GM19099 (cell line): ENCODE measurements at regions not wholly inside any gene's neighbourhood (a gene's known extent, or its start where the extent isn't known, plus 50 kb on each side); places are given as distances from the start of the nearest gene placed in this dataset.

Experiments used
- POLR2A ChIP-seq: IDR thresholded peaks from 3 replicates; pipeline ENCODE4 v1.6.1; 2011; ENCODE audit warnings: low read depth; ENCODE audit not compliant: insufficient read length; ENCODE audit errors: extremely low read depth

- no peak for TF ChIP-seq POLR2A
Measured at GRCh38 chr3:193775421-193776077, 182.5 kb downstream of the OPA1 start.

- no peak for TF ChIP-seq POLR2A
Measured at GRCh38 chr3:193776626-193777358, 183.8 kb downstream of the OPA1 start.

- TF ChIP-seq POLR2A = no peak
Measured at GRCh38 chr3:193777524-193777923, 184.5 kb downstream of the OPA1 start.

GRCh38 chr3:193778676-193779075 is 185.7 kb downstream of the OPA1 start:
- TF ChIP-seq POLR2A = no peak

GRCh38 chr3:193779933-193780332 is 186.9 kb downstream of the OPA1 start:
- no peak for TF ChIP-seq POLR2A

- TF ChIP-seq POLR2A = no peak
Measured at GRCh38 chr3:193780397-193780796, 187.4 kb downstream of the OPA1 start.

- no peak for TF ChIP-seq POLR2A
Measured at GRCh38 chr3:193780810-193781478, 187.9 kb downstream of the OPA1 start.

GRCh38 chr3:193782276-193782647 is 189.3 kb downstream of the OPA1 start:
- TF ChIP-seq POLR2A = no peak

- no peak for TF ChIP-seq POLR2A
Measured at GRCh38 chr3:193782747-193783146, 189.7 kb downstream of the OPA1 start.

GRCh38 chr3:193783166-193783896 is 190.3 kb downstream of the OPA1 start:
- no peak for TF ChIP-seq POLR2A

GRCh38 chr3:193784822-193785221 is 191.8 kb downstream of the OPA1 start:
- TF ChIP-seq POLR2A = no peak

- no peak for TF ChIP-seq POLR2A
Measured at GRCh38 chr3:193787496-193787870, 194.5 kb downstream of the OPA1 start.

- TF ChIP-seq POLR2A = no peak
Measured at GRCh38 chr3:193788189-193788991, 195.4 kb downstream of the OPA1 start.

GRCh38 chr3:193789455-193789854 is 196.4 kb downstream of the OPA1 start:
- TF ChIP-seq POLR2A = no peak
